CD8-positive, alpha-beta memory T cell (primary cell): ENCODE measurements at regions not wholly inside any gene's neighbourhood (a gene's known extent, or its start where the extent isn't known, plus 50 kb on each side); places are given as distances from the start of the nearest gene placed in this dataset.
"Not testable (repeated sequence)": the region's sequence is repeated elsewhere in the genome, so short reads cannot be mapped to it uniquely, and the experiment has no call there.

ENCODE experiments used
- CTCF ChIA-PET: fragments of 350-600 bp; sonication (Branson Sonifier 250); formaldehyde crosslinking; loops from one replicate; lab custom pipeline; 2021; ENCODE audit warnings: antibody characterized with exemption; lab: Charles Lee
- POLR2A ChIA-PET: fragments of 350-600 bp; sonication (Branson Sonifier 250); formaldehyde crosslinking; loops from one replicate; lab custom pipeline; 2021; ENCODE audit warnings: antibody characterized with exemption; lab: Charles Lee
- DNase-seq, 5 donors: peaks; one replicate each; pipeline versions ENCODE4 v3.0.0 to v3.0.0-alpha.2; 2020 to 2022; ENCODE audit warnings: mixed read lengths in 1 of 5
- H3K27ac ChIP-seq: one replicate; pipeline ENCODE4 v1.7.0; 2013; ENCODE audit warnings: low read depth, mild to moderate bottlenecking, low read length, moderate library complexity
- H3K27me3 ChIP-seq: 2 replicates; pipeline ENCODE4 v1.7.0; 2013; ENCODE audit warnings: low read length, mild to moderate bottlenecking; ENCODE audit not compliant: insufficient read depth, poor library complexity, severe bottlenecking
- H3K36me3 ChIP-seq: 2 replicates; pipeline ENCODE4 v1.7.0; 2013; ENCODE audit warnings: mild to moderate bottlenecking, low read length, moderate library complexity; ENCODE audit not compliant: insufficient read depth
- H3K4me1 ChIP-seq: 2 replicates; pipeline ENCODE4 v1.7.0; 2013; ENCODE audit warnings: mild to moderate bottlenecking, low read length, moderate library complexity; ENCODE audit not compliant: insufficient read depth
- H3K4me3 ChIP-seq: 2 replicates; pipeline ENCODE4 v1.7.0; 2013; ENCODE audit warnings: mild to moderate bottlenecking, low read length
- H3K9me3 ChIP-seq: 2 replicates; pipeline ENCODE4 v1.7.0; 2013; ENCODE audit warnings: mild to moderate bottlenecking, low read length
- H3K27ac Mint-ChIP-seq, 8 donors: one replicate each; pipeline ENCODE4 v1.8.0; 2020 to 2021; ENCODE audit warnings: mixed read lengths in 8 of 8, mild to moderate bottlenecking in 6 of 8, inconsistent platforms in 3 of 8, moderate library complexity in 3 of 8
- H3K27me3 Mint-ChIP-seq, 2 donors: one replicate each; pipeline ENCODE4 v1.8.0; 2020 to 2021; ENCODE audit warnings: mixed read lengths in 2 of 2, mild to moderate bottlenecking in 1 of 2, moderate library complexity in 1 of 2
- H3K36me3 Mint-ChIP-seq, 3 donors: one replicate each; pipeline ENCODE4 v1.8.0; 2020 to 2021; ENCODE audit warnings: mixed read lengths in 3 of 3, inconsistent platforms in 1 of 3, mild to moderate bottlenecking in 1 of 3
- H3K4me1 Mint-ChIP-seq, 3 donors: one replicate each; pipeline ENCODE4 v1.8.0; 2020 to 2021; ENCODE audit warnings: mixed read lengths in 3 of 3, inconsistent platforms in 1 of 3, mild to moderate bottlenecking in 1 of 3
- H3K4me3 Mint-ChIP-seq, 7 donors: one replicate each; pipeline ENCODE4 v1.8.0; 2020 to 2021; ENCODE audit warnings: mixed read lengths in 7 of 7, mild to moderate bottlenecking in 6 of 7, moderate library complexity in 4 of 7, inconsistent platforms in 2 of 7
- H3K9me3 Mint-ChIP-seq, 5 donors: one replicate each; pipeline ENCODE4 v1.8.0; 2020 to 2022; ENCODE audit warnings: mixed read lengths in 5 of 5, mild to moderate bottlenecking in 3 of 5, moderate library complexity in 2 of 5, inconsistent platforms in 1 of 5

DNA sequence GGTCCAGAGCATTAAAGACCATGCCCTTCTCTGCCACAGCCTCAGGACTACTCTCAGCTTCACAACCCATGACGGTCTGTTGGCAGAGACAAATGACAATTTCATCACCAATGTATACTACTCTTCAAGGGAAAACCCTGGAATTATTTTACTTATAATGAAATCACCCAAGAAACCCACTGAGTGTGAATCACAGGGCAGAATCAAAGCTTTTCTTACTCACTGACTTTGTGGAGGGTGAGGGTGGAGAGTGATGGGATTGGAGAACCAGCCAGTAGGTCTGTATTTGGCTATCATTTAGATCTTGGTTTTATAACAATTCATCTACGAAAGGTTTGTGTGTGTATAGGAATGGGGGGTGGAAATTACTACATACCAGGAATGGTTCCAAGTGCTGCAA lies 442.6 kb downstream of the SHISA9 start:
- POLR2A ChIA-PET, result no interaction called here
- no peak for DNase-seq
- Histone ChIP-seq H3K27ac (no peak overlapping the region), H3K4me1 (no peaks in the 10 kb centered on the region), H3K36me3 (no peaks in the 10 kb centered on the region), H3K4me3 (no peak overlapping the region), H3K9me3 (no peaks in the 10 kb centered on the region), H3K27me3 (no peaks in the 10 kb centered on the region)
- H3K36me3 Mint-ChIP-seq, result no peaks in the 10 kb centered on the region
- CTCF ChIA-PET, result no interaction called here
- H3K4me3 Mint-ChIP-seq, result no peak overlapping the region
- H3K4me1 Mint-ChIP-seq, result no peaks in the 10 kb centered on the region
- H3K9me3 Mint-ChIP-seq, result no peaks in the 10 kb centered on the region
- no peaks in the 10 kb centered on the region for H3K27me3 Mint-ChIP-seq
- H3K27ac Mint-ChIP-seq, result no peak overlapping the region

GRCh38 chr16:13348416-13348815 lies 447.0 kb downstream of the SHISA9 start:
- H3K9me3 ChIP-seq, result no peaks in the 10 kb centered on the region
- ChIA-PET CTCF (no interaction called here), POLR2A (no interaction called here)
- no peak overlapping the region for H3K4me3 ChIP-seq
- no peak overlapping the region for H3K27ac Mint-ChIP-seq
- H3K36me3 ChIP-seq, result no peaks in the 10 kb centered on the region
- DNase-seq, result no peak
- H3K4me1 ChIP-seq, result no peaks in the 10 kb centered on the region
- H3K4me1 Mint-ChIP-seq, result no peaks in the 10 kb centered on the region
- H3K9me3 Mint-ChIP-seq, result peaks cover 0 to 5% (median 0%) of the 10 kb centered on the region in 5 donors
- no peak overlapping the region for H3K4me3 Mint-ChIP-seq
- H3K27me3 Mint-ChIP-seq, result no peaks in the 10 kb centered on the region
- no peak overlapping the region for H3K27ac ChIP-seq
- H3K27me3 ChIP-seq, result no peaks in the 10 kb centered on the region
- H3K36me3 Mint-ChIP-seq, result no peaks in the 10 kb centered on the region

GRCh38 chr16:13350000-13350399 lies 448.6 kb downstream of the SHISA9 start:
- Mint-ChIP-seq H3K27me3 (no peaks in the 10 kb centered on the region), H3K9me3 (peaks cover 0 to 5% (median 1%) of the 10 kb centered on the region in 5 donors), H3K4me1 (no peaks in the 10 kb centered on the region), H3K4me3 (no peak overlapping the region), H3K27ac (no peak overlapping the region), H3K36me3 (no peaks in the 10 kb centered on the region)
- ChIA-PET POLR2A (no interaction called here), CTCF (no interaction called here)
- no peak overlapping the region for H3K4me3 ChIP-seq
- H3K36me3 ChIP-seq, result no peaks in the 10 kb centered on the region
- no peaks in the 10 kb centered on the region for H3K27me3 ChIP-seq
- DNase-seq, result no peak
- H3K9me3 ChIP-seq, result no peaks in the 10 kb centered on the region
- H3K27ac ChIP-seq, result no peak overlapping the region
- no peaks in the 10 kb centered on the region for H3K4me1 ChIP-seq

- H3K4me3 Mint-ChIP-seq, result no peak overlapping the region
- POLR2A ChIA-PET, result no interaction called here
- Histone ChIP-seq H3K4me3 (no peak overlapping the region), H3K9me3 (no peaks in the 10 kb centered on the region), H3K27me3 (no peaks in the 10 kb centered on the region), H3K27ac (no peak overlapping the region), H3K4me1 (no peaks in the 10 kb centered on the region), H3K36me3 (no peaks in the 10 kb centered on the region)
- H3K27ac Mint-ChIP-seq, result no peak overlapping the region
- no peaks in the 10 kb centered on the region for H3K4me1 Mint-ChIP-seq
- no peak for DNase-seq
- CTCF ChIA-PET, result no interaction called here
- no peaks in the 10 kb centered on the region for H3K36me3 Mint-ChIP-seq
- H3K27me3 Mint-ChIP-seq, result no peaks in the 10 kb centered on the region
- peaks cover 0 to 10% (median 1%) of the 10 kb centered on the region in 5 donors for H3K9me3 Mint-ChIP-seq
Measured at GRCh38 chr16:13351181-13351580, 449.8 kb downstream of the SHISA9 start.

- POLR2A ChIA-PET, result no interaction called here
Measured at GRCh38 chr16:13351601-13352217, 450.3 kb downstream of the SHISA9 start.

GRCh38 chr16:13352796-13353195 lies 451.4 kb downstream of the SHISA9 start:
- POLR2A ChIA-PET, H3K9me3 ChIP-seq, H3K4me1 ChIP-seq, DNase-seq, H3K4me3 Mint-ChIP-seq, H3K36me3 Mint-ChIP-seq, H3K4me3 ChIP-seq, H3K27me3 ChIP-seq, CTCF ChIA-PET, H3K27ac Mint-ChIP-seq, H3K27ac ChIP-seq, H3K4me1 Mint-ChIP-seq, H3K27me3 Mint-ChIP-seq, H3K36me3 ChIP-seq: not testable (repeated sequence)
- peaks cover 0 to 14% (median 8%) of the 10 kb centered on the region in 5 donors for H3K9me3 Mint-ChIP-seq

More at GRCh38 chr16:13351601-13352217, 450.3 kb downstream of the SHISA9 start:
- Mint-ChIP-seq H3K36me3 (no peaks in the 10 kb centered on the region), H3K27ac (no peak overlapping the region), H3K4me1 (no peaks in the 10 kb centered on the region), H3K27me3 (no peaks in the 10 kb centered on the region), H3K4me3 (no peak overlapping the region), H3K9me3 (peaks cover 0 to 12% (median 1%) of the 10 kb centered on the region in 5 donors)
- Histone ChIP-seq H3K36me3 (no peaks in the 10 kb centered on the region), H3K4me1 (no peaks in the 10 kb centered on the region), H3K27ac (no peak overlapping the region), H3K27me3 (no peaks in the 10 kb centered on the region), H3K9me3 (no peaks in the 10 kb centered on the region), H3K4me3 (no peak overlapping the region)
- CTCF ChIA-PET, result no interaction called here
- DNase-seq, result no peak

GRCh38 chr16:13357842-13358241 lies 456.4 kb downstream of the SHISA9 start:
- H3K27ac Mint-ChIP-seq, H3K27me3 Mint-ChIP-seq, H3K27ac ChIP-seq, DNase-seq, H3K4me1 Mint-ChIP-seq, H3K27me3 ChIP-seq, H3K4me3 Mint-ChIP-seq, H3K36me3 Mint-ChIP-seq, H3K9me3 ChIP-seq, POLR2A ChIA-PET, CTCF ChIA-PET, H3K4me3 ChIP-seq, H3K4me1 ChIP-seq, H3K36me3 ChIP-seq: not testable (repeated sequence)
- H3K9me3 Mint-ChIP-seq, result peaks cover 13 to 33% (median 18%) of the 10 kb centered on the region in 5 donors

DNA sequence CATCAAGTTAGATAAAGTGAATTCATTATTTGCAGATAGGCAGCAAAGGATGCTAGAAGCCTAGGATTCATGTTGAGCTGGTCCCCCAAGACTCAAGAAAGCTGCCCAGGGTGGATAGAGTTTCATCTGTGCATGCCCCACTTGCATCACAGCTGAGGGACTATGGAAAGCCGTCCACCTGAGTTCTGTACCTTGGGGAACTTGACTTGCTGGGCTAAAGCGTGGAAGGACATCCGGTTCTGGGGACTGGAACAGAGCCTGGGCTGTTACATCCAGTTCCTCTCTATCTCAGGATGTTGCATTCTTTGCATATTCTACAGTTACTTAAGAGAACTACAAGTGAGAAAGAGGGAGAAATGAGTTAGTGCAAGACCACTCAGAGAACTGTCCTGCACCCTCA lies 458.4 kb downstream of the SHISA9 start:
- Mint-ChIP-seq H3K27me3 (peaks cover 0 to 1% of the 10 kb centered on the region in 2 donors), H3K4me3 (no peak overlapping the region), H3K36me3 (no peaks in the 10 kb centered on the region), H3K27ac (no peak overlapping the region), H3K4me1 (no peaks in the 10 kb centered on the region), H3K9me3 (peaks cover 12 to 36% (median 23%) of the 10 kb centered on the region in 5 donors)
- no peaks in the 10 kb centered on the region for H3K27me3 ChIP-seq
- no peak overlapping the region for H3K4me3 ChIP-seq
- DNase-seq, result no peak
- no peaks in the 10 kb centered on the region for H3K36me3 ChIP-seq
- ChIA-PET POLR2A (no interaction called here), CTCF (no interaction called here)
- no peaks in the 10 kb centered on the region for H3K4me1 ChIP-seq
- no peaks in the 10 kb centered on the region for H3K9me3 ChIP-seq
- H3K27ac ChIP-seq, result no peak overlapping the region
